Keratinocyte (primary cell): ENCODE measurements at regions not wholly inside any gene's neighbourhood (a gene's known extent, or its start where the extent isn't known, plus 50 kb on each side); places are given as distances from the start of the nearest gene placed in this dataset.

ENCODE experiments used
- CTCF ChIP-seq, 3 experiments: IDR thresholded peaks in 1 of 3; conservative IDR thresholded peaks in 1 of 3; optimal IDR thresholded peaks in 1 of 3; 2 replicates in 2 of 3; 3 replicates in 1 of 3; pipeline versions ENCODE3 to v1.5.1; 2011; ENCODE audit warnings: low read length in 3 of 3, mild to moderate bottlenecking in 3 of 3, moderate library complexity in 2 of 3, control low read depth in 1 of 3, inconsistent platforms in 1 of 3; ENCODE audit not compliant: insufficient read depth in 2 of 3; ENCODE audit errors: extremely low read depth in 1 of 3
- EZH2 ChIP-seq: IDR thresholded peaks from one replicate; pipeline ENCODE4 v1.6.1; 2012; ENCODE audit warnings: inconsistent platforms, mild to moderate bottlenecking, low read length, moderate library complexity

GRCh38 chr18:75587131-75587530 is 159.6 kb upstream of the SMIM21 start:
- TF ChIP-seq CTCF (optimal IDR thresholded peaks at IDR 0.05 in 1 of 3, IDR thresholded peaks at IDR 0.05 in 1 of 3, conservative IDR thresholded peaks at IDR 0.05 in 1 of 3; ENCODE audit: extremely low read depth in 1 of 3, insufficient read depth in 2 of 3, low read length in 3 of 3) (no peak), EZH2 (no peak)
